ENCODE measurements at regions not wholly inside any gene's neighbourhood (a gene's known extent, or its start where the extent isn't known, plus 50 kb on each side); places are given as distances from the start of the nearest gene placed in this dataset.
"Not testable (repeated sequence)": the region's sequence is repeated elsewhere in the genome, so short reads cannot be mapped to it uniquely, and the experiment has no call there.

DNA sequence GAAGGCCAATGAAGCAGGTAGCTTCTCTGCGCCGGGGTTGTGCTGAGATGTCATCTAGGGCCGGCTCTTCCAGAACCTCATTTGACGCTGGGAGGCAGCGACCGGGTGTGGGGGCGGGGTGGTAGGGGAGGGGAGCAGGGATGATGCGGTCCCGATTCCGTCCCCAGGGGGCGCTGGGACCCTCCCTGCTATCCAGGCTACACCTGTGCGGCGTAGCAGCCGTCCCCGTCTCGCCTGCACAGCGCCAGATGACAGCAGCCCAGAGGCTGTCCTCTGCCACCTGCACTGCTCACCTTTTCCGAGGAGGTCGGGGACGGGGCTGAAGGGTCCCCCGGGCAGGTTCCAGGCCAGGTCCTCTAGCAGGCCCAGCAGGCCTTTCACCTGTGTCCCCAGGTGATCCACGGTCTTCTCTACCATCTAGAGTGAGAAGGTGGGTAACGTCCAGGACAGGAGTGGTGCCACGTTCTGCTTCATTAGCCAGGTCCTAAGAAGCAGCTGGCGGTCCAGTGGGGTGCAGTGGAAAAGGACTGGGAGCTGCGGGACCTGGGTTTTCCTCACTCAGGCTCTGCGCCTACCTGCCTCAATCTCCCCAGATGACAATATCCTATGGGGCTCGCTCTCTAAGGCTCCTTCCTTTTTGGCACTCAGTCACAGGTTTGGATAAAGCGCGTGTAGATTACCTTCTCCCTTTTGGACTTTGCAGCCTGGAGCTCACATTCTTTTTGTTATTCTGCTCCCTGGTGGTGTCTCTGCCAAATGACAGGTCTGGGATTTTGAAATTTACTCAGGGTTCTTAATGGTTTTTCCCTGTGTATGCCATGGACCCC, 56.0 kb upstream of the RAB6C start:
- no peak for DNase-seq

DNA sequence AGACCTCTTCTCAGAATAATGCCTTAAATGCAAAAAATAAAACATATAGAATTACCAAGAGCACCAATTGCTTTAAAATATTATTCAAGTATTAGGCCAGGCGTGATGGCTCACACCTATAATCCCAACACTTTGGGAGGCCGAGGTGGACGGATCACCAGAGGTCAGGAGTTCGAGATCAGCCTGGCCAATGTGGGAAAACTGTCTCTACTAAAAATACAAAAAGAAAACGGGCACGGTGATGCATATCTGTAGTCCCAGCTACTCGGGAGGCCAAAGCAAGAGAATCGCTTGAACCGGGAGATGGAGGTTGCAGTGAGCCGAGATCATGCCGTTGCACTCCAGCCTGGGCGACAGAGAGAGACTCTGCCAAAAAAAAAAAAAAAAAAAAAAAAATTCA, 55.4 kb upstream of the RAB6C start:
- DNase-seq, result not testable (repeated sequence)

DNA sequence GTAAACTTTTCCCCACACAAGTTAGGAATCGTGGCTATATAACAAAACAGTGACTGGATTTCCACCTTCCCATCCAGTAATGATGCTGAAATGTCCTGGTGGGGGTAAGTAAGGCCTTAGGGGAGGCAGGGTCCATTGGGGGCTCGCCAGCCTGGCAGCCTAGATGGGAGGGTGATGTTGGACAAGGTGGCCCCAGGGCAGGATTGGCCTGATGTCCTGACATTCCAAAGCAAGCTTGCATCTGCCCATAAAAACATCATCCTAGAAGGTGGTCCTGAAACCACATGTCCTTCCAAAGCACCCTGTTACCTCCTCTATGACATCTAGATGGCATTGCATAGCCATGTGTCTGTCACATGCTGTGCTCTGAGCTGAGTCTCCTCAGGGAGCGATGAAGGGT, 54.1 kb upstream of the RAB6C start:
- no peak for DNase-seq

DNA sequence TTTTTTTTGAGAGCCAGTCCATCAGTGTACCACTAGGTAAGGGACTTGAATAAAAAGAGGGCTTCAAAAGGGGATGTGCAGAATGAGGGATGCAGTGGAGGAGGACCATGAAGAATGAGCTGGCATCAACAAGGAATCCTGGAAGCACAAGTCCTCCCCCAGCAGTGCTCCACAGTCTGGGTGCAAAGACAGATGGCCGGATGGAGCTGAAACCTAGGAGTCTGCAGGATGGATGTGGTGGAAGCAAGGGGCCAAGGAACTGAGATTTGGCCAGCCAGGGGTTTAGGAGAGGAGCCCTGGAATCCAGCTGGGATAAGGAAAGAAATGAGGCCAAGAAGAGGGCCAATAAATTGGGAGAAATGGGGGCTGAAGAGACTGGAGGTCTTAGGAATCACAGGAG, 51.8 kb upstream of the RAB6C start:
- DNase-seq, result no peak

DNA sequence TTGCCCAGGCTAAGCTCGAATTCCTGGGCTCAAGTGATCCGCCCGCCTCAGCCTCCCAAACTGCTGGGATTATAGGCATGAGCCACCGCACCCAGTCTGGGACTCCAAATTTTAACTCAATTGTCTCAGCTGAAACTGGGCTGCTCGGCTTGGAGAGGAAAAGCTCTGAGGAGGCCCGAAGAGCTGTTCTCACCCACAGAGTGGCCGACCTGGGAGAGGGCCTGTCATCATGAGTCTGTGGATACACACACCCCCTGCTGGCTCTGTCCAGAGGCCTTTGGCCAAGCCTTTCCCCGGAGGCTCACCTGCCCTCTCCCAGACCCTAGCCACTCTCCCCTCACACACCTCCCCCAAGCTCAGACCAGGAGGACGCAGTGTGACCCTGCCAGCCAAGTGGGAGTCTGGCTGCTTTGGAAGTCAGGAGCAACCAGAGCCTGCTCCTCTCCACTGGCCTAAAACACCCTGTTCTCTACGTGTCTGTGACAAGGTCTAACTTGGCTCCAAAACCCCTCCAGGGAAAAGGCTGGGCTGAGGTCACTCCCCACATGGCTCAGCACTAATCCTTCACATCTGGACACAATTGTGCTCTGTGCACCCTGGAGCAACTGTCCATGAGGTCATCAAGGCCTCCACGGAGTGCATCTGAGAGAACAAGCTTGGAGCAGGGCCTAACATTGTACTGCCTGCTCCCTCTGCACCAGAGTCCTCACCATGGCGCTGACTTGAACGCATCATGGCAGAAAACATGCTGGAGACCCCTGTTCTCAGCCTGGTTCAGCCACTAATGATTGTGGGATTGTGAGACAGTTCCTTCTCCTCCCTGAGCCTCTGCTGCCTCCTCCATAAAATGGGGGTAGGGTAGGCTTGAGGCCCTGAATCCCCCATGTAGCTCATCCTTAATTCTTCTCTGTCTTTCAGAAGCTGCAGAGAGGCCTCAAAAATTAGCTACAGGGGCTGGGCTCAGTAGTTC, 49.9 kb upstream of the RAB6C start:
- no peak for DNase-seq

Data from 8988T (cell line).